Endothelial cell of umbilical vein (primary cell): ENCODE measurements at regions not wholly inside any gene's neighbourhood (a gene's known extent, or its start where the extent isn't known, plus 50 kb on each side); places are given as distances from the start of the nearest gene placed in this dataset.

Experiments
- BruUV-seq: library from RNA; stranded (reverse); fragments of 400-500 nt; replicated peaks from 2 replicates; lab custom pipeline; 2021; lab: Mats Ljungman, UMichigan
- CTCF ChIA-PET: fragments of 300-600, 350-600 bp; sonication (Branson Sonifier 250); formaldehyde crosslinking; loops from one replicate; lab custom pipeline; 2021; ENCODE audit warnings: antibody characterized with exemption, inconsistent platforms; lab: Charles Lee
- POLR2A ChIA-PET: fragments of 300-600, 350-600 bp; sonication (Branson Sonifier 250); formaldehyde crosslinking; loops from one replicate; lab custom pipeline; 2021; ENCODE audit warnings: antibody characterized with exemption, inconsistent platforms; lab: Charles Lee
- DNase-seq: peaks from one replicate; pipeline ENCODE4 v3.0.0-alpha.2; 2011; ENCODE audit warnings: low read depth, low spot score
- FAIRE-seq: peaks from 2 replicates; lab custom pipeline; 2011; peaks lifted over from hg19 to GRCh38; lab: Jason Lieb, UNC
- H2AFZ ChIP-seq: 2 replicates; pipeline ENCODE4 v1.6.0; 2012; ENCODE audit warnings: low read depth, low read length, control low read depth, inconsistent platforms
- H3K27ac ChIP-seq: 2 replicates; pipeline ENCODE4 v1.5.1; 2011; ENCODE audit warnings: low read depth, mild to moderate bottlenecking, control low read depth, low read length, moderate library complexity; ENCODE audit not compliant: insufficient read depth
- H3K27me3 ChIP-seq, 2 experiments: 2 replicates each; pipeline versions ENCODE4 v1.6.0 to v1.6.1; 2011; ENCODE audit warnings: low read length in 2 of 2, mixed read lengths in 1 of 2; ENCODE audit not compliant: control insufficient read depth in 2 of 2, insufficient read depth in 2 of 2
- H3K36me3 ChIP-seq, 2 experiments: 2 replicates in 1 of 2; 3 replicates in 1 of 2; pipeline ENCODE4 v1.5.1; 2011; ENCODE audit warnings: low read length in 2 of 2, mild to moderate bottlenecking in 1 of 2, moderate library complexity in 1 of 2; ENCODE audit not compliant: control insufficient read depth in 2 of 2, insufficient read depth in 2 of 2; ENCODE audit errors: extremely low read depth in 1 of 2
- H3K4me1 ChIP-seq: 3 replicates; pipeline ENCODE4 v1.5.1; 2011; ENCODE audit warnings: mild to moderate bottlenecking, low read length; ENCODE audit not compliant: control insufficient read depth, insufficient read depth; ENCODE audit errors: extremely low read depth
- H3K4me2 ChIP-seq: 2 replicates; pipeline ENCODE4 v1.6.1; 2011; ENCODE audit warnings: low read length, control low read depth, mixed read lengths; ENCODE audit not compliant: insufficient read depth
- H3K4me3 ChIP-seq, 3 experiments: fragments of 200-600 bp in 1 of 3; sonication (generic), shearing (Covaris generic) in 1 of 3; replicated peaks in 1 of 3; 2 replicates each; pipeline ENCODE4 v1.5.1; 2011 to 2016; ENCODE audit warnings: control low read depth in 3 of 3, low read length in 3 of 3, mild to moderate bottlenecking in 2 of 3, inconsistent platforms in 1 of 3, low read depth in 1 of 3, moderate library complexity in 1 of 3; ENCODE audit not compliant: insufficient read depth in 1 of 3
- H3K79me2 ChIP-seq: 2 replicates; pipeline ENCODE4 v1.6.0; 2012; ENCODE audit warnings: low read length, inconsistent platforms; ENCODE audit not compliant: control insufficient read depth, insufficient read depth
- H3K9ac ChIP-seq: replicated peaks from 2 replicates; pipeline ENCODE3; 2011; ENCODE audit warnings: low read length, control low read depth; ENCODE audit not compliant: insufficient read depth; ENCODE audit errors: extremely low read depth
- H3K9me1 ChIP-seq: replicated peaks from 3 replicates; pipeline ENCODE4 v1.6.0; 2011; ENCODE audit warnings: mild to moderate bottlenecking, low read length; ENCODE audit not compliant: control insufficient read depth, insufficient read depth; ENCODE audit errors: extremely low read depth
- H3K9me3 ChIP-seq: replicated peaks from 2 replicates; pipeline ENCODE4 v1.5.1; 2012; ENCODE audit warnings: low read length, inconsistent platforms; ENCODE audit not compliant: control insufficient read depth, insufficient read depth
- H4K20me1 ChIP-seq: replicated peaks from 2 replicates; pipeline ENCODE3; 2011; ENCODE audit warnings: mild to moderate bottlenecking, low read length; ENCODE audit not compliant: control insufficient read depth, insufficient read depth; ENCODE audit errors: extremely low read depth
- CTCF ChIP-seq, 2 donors: IDR thresholded peaks; 1 replicate in 1 of 2; 2 replicates in 1 of 2; pipeline ENCODE4 v1.5.1; 2011; ENCODE audit warnings: low read length in 2 of 2, mild to moderate bottlenecking in 2 of 2, moderate library complexity in 2 of 2, control low read depth in 1 of 2, inconsistent platforms in 1 of 2, low read depth in 1 of 2; ENCODE audit not compliant: insufficient read depth in 1 of 2; ENCODE audit errors: extremely low read depth in 1 of 2
- EZH2 ChIP-seq: IDR thresholded peaks from 2 replicates; pipeline ENCODE4 v1.6.1; 2012; ENCODE audit warnings: borderline replicate concordance, low read depth, mild to moderate bottlenecking, moderate library complexity, low read length, inconsistent platforms; ENCODE audit not compliant: severe bottlenecking
- FOS ChIP-seq: IDR thresholded peaks from 2 replicates; pipeline ENCODE4 v1.6.1; 2011; ENCODE audit warnings: mild to moderate bottlenecking, low read length, moderate library complexity, borderline replicate concordance; ENCODE audit not compliant: insufficient read depth
- GATA2 ChIP-seq: IDR thresholded peaks from 2 replicates; pipeline ENCODE4 v1.7.0; 2011; ENCODE audit warnings: low read depth, mild to moderate bottlenecking, moderate library complexity, mixed read lengths, low read length; ENCODE audit not compliant: insufficient read length, insufficient read depth
- JUN ChIP-seq: IDR thresholded peaks from 2 replicates; pipeline ENCODE4 v1.6.1; 2011; ENCODE audit warnings: borderline replicate concordance, low read depth; ENCODE audit not compliant: insufficient read length, insufficient read depth
- MAX ChIP-seq: IDR thresholded peaks from 2 replicates; pipeline ENCODE4 v1.6.1; 2011; ENCODE audit not compliant: insufficient read depth, insufficient read length
- MYC ChIP-seq: IDR thresholded peaks from one replicate; pipeline ENCODE4 v1.6.1; 2011; ENCODE audit warnings: mild to moderate bottlenecking, low read depth, low read length
- POLR2A ChIP-seq: IDR thresholded peaks from 2 replicates; pipeline ENCODE4 v1.6.1; 2012; ENCODE audit warnings: low read depth, mild to moderate bottlenecking, control low read depth, low read length
- POLR2AphosphoS5 ChIP-seq: IDR thresholded peaks from 2 replicates; pipeline ENCODE4 v1.6.1; 2012; ENCODE audit warnings: low read depth, mild to moderate bottlenecking, control low read depth, low read length, moderate library complexity; ENCODE audit not compliant: insufficient read depth
- dilution Hi-C: fragments of 300-500 bp; cut with MboI; formaldehyde crosslinking; loops from one replicate; pipeline ENCODE4 v1.15.0; 2019; ENCODE audit warnings: low sequenced_read_pairs; ENCODE audit not compliant: extremely low pct_ligation_motif_present
- intact Hi-C: fragments of 100-400 bp; cut with micrococcal nuclease; formaldehyde crosslinking; loops from one replicate; pipeline ENCODE4 v1.10.0; 2022

- Histone ChIP-seq H3K4me1 (no peaks in the 10 kb centered on the region), H3K4me2 (no peak overlapping the region), H3K27ac (no peak overlapping the region), H3K9ac (no peak overlapping the region), H3K4me3 (no peak overlapping the region), H3K9me1 (no peaks in the 10 kb centered on the region), H3K27me3 (no peaks in the 10 kb centered on the region), H3K9me3 (no peaks in the 10 kb centered on the region), H4K20me1 (no peaks in the 10 kb centered on the region), H3K36me3 (no peaks in the 10 kb centered on the region), H2AFZ (no peak overlapping the region), H3K79me2 (no peaks in the 10 kb centered on the region)
- FAIRE-seq (no peak), DNase-seq (no peak)
- ChIA-PET POLR2A (no interaction called here), CTCF (no interaction called here)
- intact Hi-C loops = no loop called here
- dilution Hi-C loops = no loop called here
- TF ChIP-seq MYC (no peak), EZH2 (no peak), FOS (no peak), CTCF (IDR thresholded peaks at IDR 0.05; ENCODE audit: extremely low read depth in 1 of 2, insufficient read depth in 1 of 2, low read depth in 1 of 2, low read length in 2 of 2) (no peak), GATA2 (no peak), POLR2A (no peak), JUN (no peak), MAX (no peak), POLR2AphosphoS5 (no peak)
- no TSS peak for BruUV-seq
Measured at GRCh38 chr7:4483851-4484250, 198.2 kb upstream of the FOXK1 start.
